MCF 10A (cell line): ENCODE measurements at regions not wholly inside any gene's neighbourhood (a gene's known extent, or its start where the extent isn't known, plus 50 kb on each side); places are given as distances from the start of the nearest gene placed in this dataset.

Experiments used
- BruUV-seq: library from RNA; stranded (reverse); fragments of 400-500 nt; replicated peaks from 2 replicates; lab custom pipeline; 2021; lab: Mats Ljungman, UMichigan
- CTCF ChIA-PET: fragments of 300-600 bp; sonication (Branson Sonifier 250); formaldehyde crosslinking; extraction: SDS; loops from one replicate; lab custom pipeline; 2021; ENCODE audit warnings: antibody characterized with exemption, inconsistent platforms; lab: Yijun Ruan, JAX
- POLR2A ChIA-PET: fragments of 300-600, 350-650 bp; sonication (Branson Sonifier 250); formaldehyde crosslinking; extraction: SDS; loops from one replicate; lab custom pipeline; 2020; ENCODE audit warnings: antibody characterized with exemption, inconsistent platforms; lab: Yijun Ruan, JAX
- DNase-seq: peaks from one replicate; pipeline ENCODE4 v3.0.0-alpha.2; 2018; ENCODE audit not compliant: unreplicated experiment
- H3K27ac Mint-ChIP-seq: one replicate; pipeline ENCODE4 v1.8.0; 2022; ENCODE audit warnings: mild to moderate bottlenecking, low read depth, mixed read lengths; ENCODE audit not compliant: unreplicated experiment
- H3K27me3 Mint-ChIP-seq: one replicate; pipeline ENCODE4 v1.8.0; 2022; ENCODE audit warnings: mixed read lengths; ENCODE audit not compliant: insufficient read depth, unreplicated experiment
- H3K36me3 Mint-ChIP-seq: one replicate; pipeline ENCODE4 v1.8.0; 2022; ENCODE audit warnings: mild to moderate bottlenecking, moderate library complexity, mixed read lengths; ENCODE audit not compliant: insufficient read depth, unreplicated experiment
- H3K4me1 Mint-ChIP-seq: one replicate; pipeline ENCODE4 v1.8.0; 2022; ENCODE audit warnings: mixed read lengths; ENCODE audit not compliant: insufficient read depth, unreplicated experiment
- H3K4me3 Mint-ChIP-seq: one replicate; pipeline ENCODE4 v1.8.0; 2022; ENCODE audit warnings: mild to moderate bottlenecking, moderate library complexity, mixed read lengths; ENCODE audit not compliant: unreplicated experiment
- H3K9me3 Mint-ChIP-seq: one replicate; pipeline ENCODE4 v1.8.0; 2022; ENCODE audit warnings: mixed read lengths; ENCODE audit not compliant: unreplicated experiment
- intact Hi-C: fragments of 100-400 bp; cut with micrococcal nuclease; formaldehyde crosslinking; loops from 2 replicates; pipeline ENCODE4 v1.14.1; 2022
- TF ChIP-seq, protein P1 (sequence below): fragments of 200-600 bp; IDR thresholded peaks from one replicate; pipeline ENCODE4 v1.8.0; 2022; ENCODE audit warnings: antibody characterized with exemption, mild to moderate bottlenecking; ENCODE audit not compliant: unreplicated experiment

DNA sequence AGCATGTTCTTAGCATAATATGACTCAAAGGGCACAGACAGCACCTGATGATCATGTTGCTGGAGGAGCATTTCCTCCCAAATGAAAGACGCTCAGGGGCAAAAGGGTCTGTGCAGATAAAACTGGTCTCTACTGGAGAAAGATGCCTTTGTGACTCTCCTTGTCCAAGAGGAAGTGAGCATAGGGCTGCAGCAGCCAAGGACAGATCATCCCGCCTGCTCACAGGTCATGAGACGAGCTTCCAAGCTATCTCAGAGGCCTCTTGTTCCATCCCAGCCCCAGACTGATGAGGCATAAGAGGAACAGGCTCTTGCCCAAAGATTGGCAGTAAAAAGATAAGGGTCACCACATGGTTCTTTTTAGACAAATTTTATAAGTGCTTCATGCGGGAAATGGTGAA is 141.8 kb downstream of the KATNIP start:
- intact Hi-C loops, result loop anchor here (5.0 kb wide), 1 partner anchor 381 kb away; no protein-coding TSS in a partner anchor
- TF ChIP-seq, protein P1, sequence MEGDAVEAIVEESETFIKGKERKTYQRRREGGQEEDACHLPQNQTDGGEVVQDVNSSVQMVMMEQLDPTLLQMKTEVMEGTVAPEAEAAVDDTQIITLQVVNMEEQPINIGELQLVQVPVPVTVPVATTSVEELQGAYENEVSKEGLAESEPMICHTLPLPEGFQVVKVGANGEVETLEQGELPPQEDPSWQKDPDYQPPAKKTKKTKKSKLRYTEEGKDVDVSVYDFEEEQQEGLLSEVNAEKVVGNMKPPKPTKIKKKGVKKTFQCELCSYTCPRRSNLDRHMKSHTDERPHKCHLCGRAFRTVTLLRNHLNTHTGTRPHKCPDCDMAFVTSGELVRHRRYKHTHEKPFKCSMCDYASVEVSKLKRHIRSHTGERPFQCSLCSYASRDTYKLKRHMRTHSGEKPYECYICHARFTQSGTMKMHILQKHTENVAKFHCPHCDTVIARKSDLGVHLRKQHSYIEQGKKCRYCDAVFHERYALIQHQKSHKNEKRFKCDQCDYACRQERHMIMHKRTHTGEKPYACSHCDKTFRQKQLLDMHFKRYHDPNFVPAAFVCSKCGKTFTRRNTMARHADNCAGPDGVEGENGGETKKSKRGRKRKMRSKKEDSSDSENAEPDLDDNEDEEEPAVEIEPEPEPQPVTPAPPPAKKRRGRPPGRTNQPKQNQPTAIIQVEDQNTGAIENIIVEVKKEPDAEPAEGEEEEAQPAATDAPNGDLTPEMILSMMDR, result no peak
- Mint-ChIP-seq H3K27me3 (no peaks in the 10 kb centered on the region), H3K4me3 (no peak overlapping the region), H3K27ac (no peak overlapping the region), H3K9me3 (no peaks in the 10 kb centered on the region), H3K4me1 (no peaks in the 10 kb centered on the region), H3K36me3 (peaks cover 1% of the 10 kb centered on the region)
- CTCF ChIA-PET, result interaction anchor here (0.6 to 1.5 kb wide), 3 partner anchors 10 to 378 kb away, joined by 3 to 4 read pairs (median 4); no protein-coding TSS in a partner anchor
- no peak for DNase-seq
- POLR2A ChIA-PET, result no interaction called here
- BruUV-seq, result no TSS peak

DNA sequence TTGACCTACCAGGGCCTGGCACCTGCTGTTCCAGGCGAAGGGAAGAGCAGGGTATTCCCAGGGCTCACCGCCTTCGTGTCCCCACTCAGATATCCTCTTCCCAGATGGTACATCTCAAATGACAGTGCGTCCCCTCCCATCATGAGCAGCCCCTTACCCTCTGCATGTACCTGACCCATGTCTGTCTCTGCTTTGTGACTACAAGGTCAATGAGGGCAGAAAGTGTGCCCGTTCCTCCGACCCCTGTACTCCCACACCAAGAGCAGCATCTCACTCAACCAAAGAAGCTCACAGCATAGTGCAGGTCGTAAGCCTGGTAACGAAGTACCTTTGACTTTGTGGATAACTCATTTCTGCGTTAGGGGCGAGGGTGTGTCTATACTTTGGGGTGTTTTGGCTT is 142.6 kb downstream of the KATNIP start:
- Mint-ChIP-seq H3K27ac (no peak overlapping the region), H3K9me3 (no peaks in the 10 kb centered on the region), H3K4me3 (no peak overlapping the region), H3K36me3 (peaks cover 7% of the 10 kb centered on the region), H3K27me3 (no peaks in the 10 kb centered on the region), H3K4me1 (no peaks in the 10 kb centered on the region)
- ChIA-PET CTCF (interaction anchor here (0.5 to 1.8 kb wide), 4 partner anchors 7 to 629 kb away, joined by 3 to 4 read pairs (median 4); no protein-coding TSS in a partner anchor), POLR2A (no interaction called here)
- DNase-seq, result no peak
- BruUV-seq, result no TSS peak
- TF ChIP-seq, protein P1, result no peak
- intact Hi-C loops, result loop anchor here (5.0 kb wide), 1 partner anchor 380 kb away; no protein-coding TSS in a partner anchor

DNA sequence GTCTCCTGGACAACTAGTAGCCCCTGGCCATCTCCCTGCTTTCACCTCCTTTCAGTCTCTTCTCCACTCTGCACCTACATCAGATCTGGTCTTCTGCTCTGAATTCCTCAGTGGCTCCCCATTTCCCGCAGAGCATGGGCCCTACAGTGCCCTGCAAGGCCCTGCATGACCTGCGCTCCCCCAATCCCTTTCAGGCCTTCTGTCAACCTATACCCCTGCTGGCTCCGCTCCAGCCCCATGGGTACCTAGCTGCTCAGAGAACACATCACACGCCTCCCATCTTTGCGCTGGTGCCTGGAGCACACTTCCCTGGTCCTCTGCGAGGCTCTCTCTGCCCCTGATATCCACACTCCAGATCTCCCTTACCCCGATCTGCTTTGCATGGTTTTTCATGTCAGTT is 145.2 kb downstream of the KATNIP start:
- TF ChIP-seq, protein P1, result no peak
- H3K4me1 Mint-ChIP-seq, result no peaks in the 10 kb centered on the region
- no TSS peak for BruUV-seq
- H3K27ac Mint-ChIP-seq, result no peak overlapping the region
- H3K27me3 Mint-ChIP-seq, result no peaks in the 10 kb centered on the region
- no peaks in the 10 kb centered on the region for H3K9me3 Mint-ChIP-seq
- intact Hi-C loops, result no loop called here
- DNase-seq, result no peak
- no peak overlapping the region for H3K4me3 Mint-ChIP-seq
- ChIA-PET CTCF (interaction anchor here (0.6 to 0.7 kb wide), 2 partner anchors 23 to 160 kb away, joined by 3 read pairs; no protein-coding TSS in a partner anchor), POLR2A (no interaction called here)
- peaks cover 7% of the 10 kb centered on the region for H3K36me3 Mint-ChIP-seq

DNA sequence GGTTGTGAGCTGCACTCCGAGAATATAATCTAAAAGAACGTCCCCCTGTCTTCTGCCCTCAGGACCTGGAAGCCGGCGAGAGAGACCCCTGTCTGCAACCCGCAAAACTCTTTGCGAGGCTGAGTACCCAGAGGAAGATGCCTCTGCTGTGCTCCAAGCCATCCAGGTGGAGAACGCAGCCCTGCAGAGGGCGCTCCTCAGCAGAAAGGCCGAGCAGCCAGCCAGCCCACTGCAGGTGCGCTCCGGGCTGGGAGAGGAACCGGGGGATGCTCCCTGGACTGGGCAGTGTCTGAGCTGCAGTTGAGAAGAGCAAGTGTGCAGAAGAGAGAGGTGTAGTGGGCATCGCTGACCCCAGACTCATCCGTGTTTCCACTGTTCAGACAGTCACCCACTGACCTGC is 148.3 kb downstream of the KATNIP start:
- POLR2A ChIA-PET, result no interaction called here
- H3K4me3 Mint-ChIP-seq, result no peak overlapping the region
- H3K27me3 Mint-ChIP-seq, result no peaks in the 10 kb centered on the region
- no TSS peak for BruUV-seq
- peaks cover 18% of the 10 kb centered on the region for H3K36me3 Mint-ChIP-seq
- DNase-seq, result no peak
- no peaks in the 10 kb centered on the region for H3K4me1 Mint-ChIP-seq
- H3K9me3 Mint-ChIP-seq, result no peaks in the 10 kb centered on the region
- TF ChIP-seq, protein P1, result no peak
- intact Hi-C loops, result no loop called here
- no peak overlapping the region for H3K27ac Mint-ChIP-seq
- CTCF ChIA-PET, result interaction anchor here (0.7 to 1.1 kb wide), 3 partner anchors 9 to 27 kb away, joined by 3 to 7 read pairs (median 4); no protein-coding TSS in a partner anchor
